Esophagus muscularis mucosa (tissue), 4 donors: ENCODE measurements at regions not wholly inside any gene's neighbourhood (a gene's known extent, or its start where the extent isn't known, plus 50 kb on each side); places are given as distances from the start of the nearest gene placed in this dataset.

Source experiments
- CTCF ChIP-seq, 3 experiments: fragments of 200-600 bp in 2 of 3; fragments of 450-650 bp in 1 of 3; sonication (generic) in 2 of 3; IDR thresholded peaks; one replicate each; pipeline ENCODE4 v1.5.1; 2017 to 2019; ENCODE audit warnings: antibody characterized with exemption in 3 of 3, mild to moderate bottlenecking in 2 of 3, moderate library complexity in 1 of 3
- EP300 ChIP-seq: sonication (generic); formaldehyde crosslinking; IDR thresholded peaks from one replicate; pipeline ENCODE4 v1.6.1; 2017; ENCODE audit warnings: antibody characterized with exemption
- POLR2A ChIP-seq: fragments of 450-650 bp; IDR thresholded peaks from one replicate; pipeline ENCODE4 v1.6.1; 2017; ENCODE audit warnings: antibody characterized with exemption, moderate library complexity, mild to moderate bottlenecking, low read depth
- POLR2AphosphoS5 ChIP-seq, 2 donors: sonication (generic); formaldehyde crosslinking; IDR thresholded peaks; one replicate each; pipeline ENCODE4 v1.6.1; 2017; ENCODE audit warnings: antibody characterized with exemption in 2 of 2

DNA sequence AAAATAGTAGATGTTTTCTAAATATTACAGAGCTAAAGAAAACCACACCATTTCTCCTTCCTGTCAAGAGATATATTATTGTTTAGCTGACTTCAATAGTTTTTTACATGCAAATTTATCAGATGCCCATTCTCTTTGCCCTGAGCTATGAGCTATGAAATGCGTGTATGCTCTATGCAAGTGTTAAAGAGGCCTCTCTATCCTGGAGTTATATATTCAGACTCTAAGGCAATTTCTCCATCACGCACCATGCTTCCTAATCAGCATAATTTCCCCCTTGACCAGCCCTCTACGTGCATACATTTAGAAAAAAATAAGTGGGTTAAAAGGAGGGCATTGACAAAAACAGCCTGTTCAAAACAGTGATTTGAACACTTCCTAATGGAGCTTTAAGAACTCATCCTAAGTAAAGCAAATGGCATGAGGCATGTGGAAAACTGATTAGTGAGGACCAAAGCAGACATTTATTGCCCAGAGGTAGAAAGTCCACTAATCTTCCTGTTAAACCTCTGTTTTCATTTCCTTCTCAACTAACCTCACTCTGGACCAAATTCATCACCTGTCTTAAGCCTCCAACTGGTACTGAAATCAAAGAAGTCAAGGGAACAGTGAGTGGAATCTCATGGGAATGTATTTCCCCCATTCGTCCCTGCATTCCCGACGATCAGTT, 565.8 kb upstream of the PKN2 start:
- TF ChIP-seq CTCF (IDR thresholded peaks at IDR 0.05) (no peak), POLR2AphosphoS5 (IDR thresholded peaks at IDR 0.05) (no peak), POLR2A (no peak), EP300 (no peak)
